RWPE1 (cell line): ENCODE measurements at regions not wholly inside any gene's neighbourhood (a gene's known extent, or its start where the extent isn't known, plus 50 kb on each side); places are given as distances from the start of the nearest gene placed in this dataset.

Source experiments
- CTCF ChIA-PET: fragments of 350-600 bp; sonication (Branson Sonifier 250); formaldehyde crosslinking; extraction: SDS; loops from one replicate; lab custom pipeline; 2021; lab: Yijun Ruan, JAX
- POLR2A ChIA-PET: fragments of 400-600 bp; formaldehyde crosslinking; extraction: SDS; loops from one replicate; lab custom pipeline; 2020; ENCODE audit warnings: antibody characterized with exemption; ENCODE audit not compliant: low non-redundant PET; lab: Yijun Ruan, JAX
- DNase-seq: peaks from one replicate; pipeline ENCODE4 v3.0.0; 2012; ENCODE audit warnings: low spot score
- H3K27ac ChIP-seq: fragments of 450-650 bp; 2 replicates; pipeline ENCODE4 v1.5.1; 2017
- CTCF ChIP-seq: fragments of 450-650 bp; conservative IDR thresholded peaks from 2 replicates; pipeline ENCODE4 v1.5.1; 2017; ENCODE audit warnings: low read depth, mild to moderate bottlenecking

GRCh38 chr4:28427306-28428085 is 1566.9 kb downstream of the STIM2 start:
- POLR2A ChIA-PET, result no interaction called here
- no peak for TF ChIP-seq CTCF
- no peak for DNase-seq
- no peak overlapping the region for H3K27ac ChIP-seq
- CTCF ChIA-PET, result interaction anchor here (0.6 kb wide), 2 partner anchors 707 to 748 kb away, joined by 3 to 4 read pairs; no protein-coding TSS in a partner anchor

- no peak for DNase-seq
- H3K27ac ChIP-seq, result no peak overlapping the region
- POLR2A ChIA-PET, result no interaction called here
- CTCF ChIA-PET, result interaction anchor here (0.6 kb wide), 1 partner anchor 1370 kb away, joined by 3 read pairs; no protein-coding TSS in a partner anchor
- no peak for TF ChIP-seq CTCF
These were observed 1571.8 kb downstream of the STIM2 start for GRCh38 chr4:28432348-28433025.

- no peak overlapping the region for H3K27ac ChIP-seq
- ChIA-PET CTCF (no interaction called here), POLR2A (no interaction called here)
These were observed 1574.7 kb downstream of the STIM2 start for GRCh38 chr4:28435314-28435713.

GRCh38 chr4:28436191-28437080 is 1575.8 kb downstream of the STIM2 start:
- CTCF ChIA-PET, result interaction anchor here (0.5 kb wide), 1 partner anchor 933 kb away, joined by 6 read pairs; no protein-coding TSS in a partner anchor
- no peak for TF ChIP-seq CTCF

More at GRCh38 chr4:28435314-28435713, 1574.7 kb downstream of the STIM2 start:
- no peak for TF ChIP-seq CTCF
- DNase-seq, result no peak

GRCh38 chr4:28443371-28443770 is 1582.7 kb downstream of the STIM2 start:
- POLR2A ChIA-PET, result no interaction called here
- CTCF ChIA-PET, result no interaction called here
- no peak for DNase-seq
- no peak for TF ChIP-seq CTCF
- H3K27ac ChIP-seq, result no peak overlapping the region

More at GRCh38 chr4:28436191-28437080, 1575.8 kb downstream of the STIM2 start:
- H3K27ac ChIP-seq, result no peak overlapping the region
- POLR2A ChIA-PET, result no interaction called here
- DNase-seq, result peak; percentile 52
